BE2C (cell line): ENCODE measurements at regions not wholly inside any gene's neighbourhood (a gene's known extent, or its start where the extent isn't known, plus 50 kb on each side); places are given as distances from the start of the nearest gene placed in this dataset.

Experiments
- DNase-seq: peaks from one replicate; pipeline ENCODE4 v3.0.0-alpha.2; 2020
- H3K27me3 ChIP-seq: fragments of 250-450 bp; sonication (Bioruptor Pico); 2 replicates; pipeline ENCODE4 v1.5.1; 2020; ENCODE audit warnings: mild to moderate bottlenecking
- H3K36me3 ChIP-seq: fragments of 250-450 bp; sonication (Bioruptor Pico); 2 replicates; pipeline ENCODE4 v1.5.1; 2020; ENCODE audit warnings: mild to moderate bottlenecking
- H3K4me1 ChIP-seq: fragments of 250-450 bp; sonication (Bioruptor Pico); 2 replicates; pipeline ENCODE4 v1.5.1; 2020
- H3K4me3 ChIP-seq: 2 replicates; pipeline ENCODE4 v1.5.1; 2011; ENCODE audit warnings: low read depth, low read length
- H3K9me3 ChIP-seq: fragments of 250-450 bp; sonication (Bioruptor Pico); 2 replicates; pipeline ENCODE4 v1.5.1; 2020
- TF ChIP-seq, protein P1 (sequence below): IDR thresholded peaks from 2 replicates; pipeline ENCODE4 v1.5.1; 2012; ENCODE audit warnings: mild to moderate bottlenecking, low read depth, low read length

DNA sequence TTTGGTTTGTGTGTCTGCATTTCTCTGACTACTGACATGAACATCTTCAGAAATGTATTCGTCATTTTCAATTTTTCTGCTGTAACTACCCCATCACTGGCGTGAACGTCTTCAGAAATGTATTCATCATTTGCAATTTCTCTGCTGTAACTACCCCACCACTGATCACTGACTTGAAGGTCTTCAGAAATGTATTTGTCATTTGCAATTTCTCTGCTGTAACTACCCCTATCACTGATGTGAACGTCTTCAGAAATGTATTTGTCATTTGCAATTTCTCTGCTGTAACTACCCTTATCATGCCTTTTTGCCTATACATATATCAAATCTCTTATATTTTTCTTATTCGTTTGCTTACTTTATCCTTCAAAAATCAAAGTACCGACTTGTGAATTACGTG lies 274.0 kb downstream of the EFNB2 start:
- TF ChIP-seq, protein P1, sequence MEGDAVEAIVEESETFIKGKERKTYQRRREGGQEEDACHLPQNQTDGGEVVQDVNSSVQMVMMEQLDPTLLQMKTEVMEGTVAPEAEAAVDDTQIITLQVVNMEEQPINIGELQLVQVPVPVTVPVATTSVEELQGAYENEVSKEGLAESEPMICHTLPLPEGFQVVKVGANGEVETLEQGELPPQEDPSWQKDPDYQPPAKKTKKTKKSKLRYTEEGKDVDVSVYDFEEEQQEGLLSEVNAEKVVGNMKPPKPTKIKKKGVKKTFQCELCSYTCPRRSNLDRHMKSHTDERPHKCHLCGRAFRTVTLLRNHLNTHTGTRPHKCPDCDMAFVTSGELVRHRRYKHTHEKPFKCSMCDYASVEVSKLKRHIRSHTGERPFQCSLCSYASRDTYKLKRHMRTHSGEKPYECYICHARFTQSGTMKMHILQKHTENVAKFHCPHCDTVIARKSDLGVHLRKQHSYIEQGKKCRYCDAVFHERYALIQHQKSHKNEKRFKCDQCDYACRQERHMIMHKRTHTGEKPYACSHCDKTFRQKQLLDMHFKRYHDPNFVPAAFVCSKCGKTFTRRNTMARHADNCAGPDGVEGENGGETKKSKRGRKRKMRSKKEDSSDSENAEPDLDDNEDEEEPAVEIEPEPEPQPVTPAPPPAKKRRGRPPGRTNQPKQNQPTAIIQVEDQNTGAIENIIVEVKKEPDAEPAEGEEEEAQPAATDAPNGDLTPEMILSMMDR, result no peak
- Histone ChIP-seq H3K4me3 (no peak overlapping the region), H3K4me1 (no peaks in the 10 kb centered on the region), H3K36me3 (no peaks in the 10 kb centered on the region), H3K27me3 (no peaks in the 10 kb centered on the region), H3K9me3 (no peaks in the 10 kb centered on the region)
- DNase-seq, result no peak

- Histone ChIP-seq H3K27me3 (no peaks in the 10 kb centered on the region), H3K4me3 (no peak overlapping the region), H3K4me1 (no peaks in the 10 kb centered on the region), H3K36me3 (no peaks in the 10 kb centered on the region), H3K9me3 (no peaks in the 10 kb centered on the region)
- DNase-seq, result no peak
- TF ChIP-seq, protein P1, result no peak
These were observed 275.1 kb downstream of the EFNB2 start for GRCh38 chr13:106260352-106260751.

DNA sequence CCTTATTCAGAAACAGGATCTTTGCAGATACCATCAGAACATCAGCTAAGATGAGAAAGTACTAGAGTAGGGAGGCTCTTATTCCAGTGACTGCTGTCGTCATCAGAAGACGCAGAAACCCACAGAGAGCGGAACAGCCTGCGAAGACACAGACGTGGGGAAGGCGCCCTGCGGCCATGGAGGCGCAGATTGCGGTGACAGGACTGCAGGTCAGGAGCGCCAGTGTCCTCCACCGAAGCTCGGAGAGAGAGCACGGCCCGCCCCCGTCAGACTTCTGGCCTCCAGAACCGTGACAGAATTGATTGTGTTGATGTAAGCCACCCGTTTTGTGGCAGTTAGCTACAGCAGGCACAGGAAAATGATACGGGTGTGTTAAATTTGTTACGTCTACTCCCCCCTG lies 275.5 kb downstream of the EFNB2 start:
- DNase-seq, result no peak

DNA sequence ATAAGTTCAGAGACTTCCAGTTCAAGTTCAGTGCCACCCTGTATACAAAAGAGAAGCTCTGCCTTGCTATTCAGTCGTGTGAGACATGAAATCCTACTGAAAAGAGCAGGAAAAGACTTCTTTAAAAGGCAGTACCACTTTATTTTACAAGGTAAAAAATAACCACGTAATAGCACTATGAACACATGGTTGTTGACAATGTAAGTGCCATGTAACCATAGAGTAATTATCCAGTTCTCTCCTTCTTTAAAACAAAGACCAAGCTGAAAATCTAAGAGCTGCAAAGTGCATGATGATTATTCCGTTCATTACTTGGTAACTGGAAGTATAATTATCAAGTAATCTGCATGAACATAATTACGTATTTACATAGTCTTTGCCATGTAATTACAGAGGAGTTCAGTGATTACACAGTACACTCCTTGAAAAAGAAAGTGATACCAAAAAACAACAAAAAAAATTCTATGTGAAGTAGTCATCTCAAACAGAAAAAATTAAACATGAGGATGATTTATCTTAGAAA lies 288.7 kb downstream of the EFNB2 start:
- TF ChIP-seq, protein P1, result no peak
- no peak for DNase-seq

More for the DNA sequence above, 275.5 kb downstream of the EFNB2 start:
- no peak overlapping the region for H3K4me3 ChIP-seq
- TF ChIP-seq, protein P1, result no peak
- H3K27me3 ChIP-seq, result no peaks in the 10 kb centered on the region
- no peaks in the 10 kb centered on the region for H3K4me1 ChIP-seq
- H3K36me3 ChIP-seq, result no peaks in the 10 kb centered on the region
- H3K9me3 ChIP-seq, result no peaks in the 10 kb centered on the region

GRCh38 chr13:106246242-106246641 lies 289.2 kb downstream of the EFNB2 start:
- H3K36me3 ChIP-seq, result no peaks in the 10 kb centered on the region
- no peaks in the 10 kb centered on the region for H3K9me3 ChIP-seq
- DNase-seq, result no peak
- peaks cover 8% of the 10 kb centered on the region for H3K4me1 ChIP-seq
- no peaks in the 10 kb centered on the region for H3K27me3 ChIP-seq
- TF ChIP-seq, protein P1, result no peak
- H3K4me3 ChIP-seq, result no peak overlapping the region

More for the DNA sequence above, 288.7 kb downstream of the EFNB2 start:
- no peaks in the 10 kb centered on the region for H3K9me3 ChIP-seq
- H3K36me3 ChIP-seq, result no peaks in the 10 kb centered on the region
- H3K4me1 ChIP-seq, result peaks cover 8% of the 10 kb centered on the region
- H3K4me3 ChIP-seq, result no peak overlapping the region
- no peaks in the 10 kb centered on the region for H3K27me3 ChIP-seq

DNA sequence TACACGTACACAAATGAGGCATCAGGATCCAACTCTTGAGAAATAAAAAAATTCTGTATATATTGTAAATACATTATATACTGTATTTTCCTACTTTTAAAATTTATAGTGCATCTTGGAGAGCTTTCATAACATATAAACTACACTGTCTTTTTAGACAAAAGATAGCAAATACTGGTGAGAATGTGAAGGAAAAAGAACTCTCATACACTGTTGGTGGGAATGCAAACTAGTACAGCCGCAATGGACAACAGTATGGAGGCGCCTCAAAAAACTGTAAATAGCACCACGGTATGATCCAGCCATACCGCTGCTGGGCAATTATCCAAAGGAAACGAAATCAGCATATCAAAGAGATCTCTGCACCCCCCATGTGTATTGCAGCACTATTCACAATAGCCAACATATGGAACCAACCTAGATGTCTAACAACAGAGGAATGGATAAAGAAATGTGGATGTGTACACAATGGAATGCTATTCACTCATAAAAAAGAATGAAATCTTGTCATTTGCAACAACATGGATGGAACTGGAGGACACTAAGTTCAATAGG lies 292.4 kb downstream of the EFNB2 start:
- DNase-seq, result no peak
- TF ChIP-seq, protein P1, result no peak
- no peaks in the 10 kb centered on the region for H3K36me3 ChIP-seq
- H3K9me3 ChIP-seq, result no peaks in the 10 kb centered on the region
- H3K4me1 ChIP-seq, result peaks cover 8% of the 10 kb centered on the region
- H3K27me3 ChIP-seq, result no peaks in the 10 kb centered on the region
- no peak overlapping the region for H3K4me3 ChIP-seq
